WERI-Rb-1 (cell line): ENCODE measurements at regions not wholly inside any gene's neighbourhood (a gene's known extent, or its start where the extent isn't known, plus 50 kb on each side); places are given as distances from the start of the nearest gene placed in this dataset.

Experiments used
- DNase-seq: peaks from one replicate; pipeline ENCODE4 v3.0.0-alpha.2; 2020
- H3K27ac ChIP-seq: fragments of 250-450 bp; sonication (Bioruptor Pico); 2 replicates; pipeline ENCODE4 v1.5.1; 2020; ENCODE audit warnings: mild to moderate bottlenecking, moderate library complexity
- H3K27me3 ChIP-seq: fragments of 250-450 bp; sonication (Bioruptor Pico); 2 replicates; pipeline ENCODE4 v1.5.1; 2021; ENCODE audit warnings: mild to moderate bottlenecking, low read depth, moderate library complexity; ENCODE audit not compliant: insufficient read depth, severe bottlenecking
- H3K36me3 ChIP-seq: fragments of 250-450 bp; sonication (Bioruptor Pico); 2 replicates; pipeline ENCODE4 v1.5.1; 2020; ENCODE audit warnings: mild to moderate bottlenecking, moderate library complexity
- H3K4me3 ChIP-seq: 2 replicates; pipeline ENCODE4 v1.5.1; 2011; ENCODE audit warnings: low read depth, mild to moderate bottlenecking, control low read depth, low read length
- H3K9me3 ChIP-seq: fragments of 250-450 bp; sonication (Bioruptor Pico); 2 replicates; pipeline ENCODE4 v1.5.1; 2021; ENCODE audit warnings: mild to moderate bottlenecking, moderate library complexity; ENCODE audit not compliant: severe bottlenecking
- CTCF ChIP-seq: IDR thresholded peaks from 2 replicates; pipeline ENCODE4 v1.5.1; 2011; ENCODE audit warnings: low read depth, mild to moderate bottlenecking, control low read depth, inconsistent platforms, low read length

GRCh38 chr13:75936791-75937190 is 300.7 kb downstream of the LMO7 start:
- no peak for DNase-seq
- Histone ChIP-seq H3K27ac (no peak overlapping the region), H3K4me3 (no peak overlapping the region), H3K27me3 (no peaks in the 10 kb centered on the region), H3K9me3 (no peaks in the 10 kb centered on the region), H3K36me3 (no peaks in the 10 kb centered on the region)
- TF ChIP-seq CTCF, result no peak

- Histone ChIP-seq H3K36me3 (no peaks in the 10 kb centered on the region), H3K9me3 (no peaks in the 10 kb centered on the region), H3K27ac (no peak overlapping the region), H3K4me3 (no peak overlapping the region), H3K27me3 (no peaks in the 10 kb centered on the region)
- no peak for TF ChIP-seq CTCF
- no peak for DNase-seq
These were observed 299.7 kb downstream of the LMO7 start for GRCh38 chr13:75935805-75936204.

- H3K27me3 ChIP-seq, result no peaks in the 10 kb centered on the region
- H3K9me3 ChIP-seq, result no peaks in the 10 kb centered on the region
- no peak for TF ChIP-seq CTCF
- H3K4me3 ChIP-seq, result no peak overlapping the region
- no peak overlapping the region for H3K27ac ChIP-seq
- no peaks in the 10 kb centered on the region for H3K36me3 ChIP-seq
- DNase-seq, result no peak
These were observed 298.8 kb downstream of the LMO7 start for GRCh38 chr13:75934889-75935288.

- H3K36me3 ChIP-seq, result no peaks in the 10 kb centered on the region
- H3K27ac ChIP-seq, result no peak overlapping the region
- no peak for TF ChIP-seq CTCF
- H3K27me3 ChIP-seq, result no peaks in the 10 kb centered on the region
- no peak for DNase-seq
- H3K4me3 ChIP-seq, result no peak overlapping the region
- H3K9me3 ChIP-seq, result no peaks in the 10 kb centered on the region
These were observed 296.5 kb downstream of the LMO7 start for GRCh38 chr13:75932636-75933035.

GRCh38 chr13:75931116-75931515 is 295.0 kb downstream of the LMO7 start:
- Histone ChIP-seq H3K36me3 (no peaks in the 10 kb centered on the region), H3K4me3 (no peak overlapping the region), H3K27me3 (no peaks in the 10 kb centered on the region), H3K9me3 (no peaks in the 10 kb centered on the region), H3K27ac (no peak overlapping the region)
- no peak for DNase-seq
- no peak for TF ChIP-seq CTCF

- no peak for TF ChIP-seq CTCF
- Histone ChIP-seq H3K9me3 (no peaks in the 10 kb centered on the region), H3K27ac (no peak overlapping the region), H3K27me3 (no peaks in the 10 kb centered on the region), H3K4me3 (no peak overlapping the region), H3K36me3 (no peaks in the 10 kb centered on the region)
- DNase-seq, result no peak
These were observed 292.9 kb downstream of the LMO7 start for GRCh38 chr13:75929076-75929475.
